Astrocyte of the spinal cord (primary cell): ENCODE measurements at regions not wholly inside any gene's neighbourhood (a gene's known extent, or its start where the extent isn't known, plus 50 kb on each side); places are given as distances from the start of the nearest gene placed in this dataset.

Experiments used
- DNase-seq: peaks from one replicate; pipeline ENCODE4 v3.0.0; 2011; ENCODE audit warnings: low read depth, low spot score
- H3K4me3 ChIP-seq: 2 replicates; pipeline ENCODE4 v1.5.1; 2011; ENCODE audit warnings: low read depth, mild to moderate bottlenecking, low read length, moderate library complexity
- in situ Hi-C: cut with HindIII; loops from 2 replicates; pipeline ENCODE4 v1.10.0; 2017; ENCODE audit warnings: low sequenced_read_pairs
- TF ChIP-seq, protein P1 (sequence below): IDR thresholded peaks from 2 replicates; pipeline ENCODE4 v1.5.1; 2012; ENCODE audit warnings: low read depth, mild to moderate bottlenecking, low read length, inconsistent platforms

DNA sequence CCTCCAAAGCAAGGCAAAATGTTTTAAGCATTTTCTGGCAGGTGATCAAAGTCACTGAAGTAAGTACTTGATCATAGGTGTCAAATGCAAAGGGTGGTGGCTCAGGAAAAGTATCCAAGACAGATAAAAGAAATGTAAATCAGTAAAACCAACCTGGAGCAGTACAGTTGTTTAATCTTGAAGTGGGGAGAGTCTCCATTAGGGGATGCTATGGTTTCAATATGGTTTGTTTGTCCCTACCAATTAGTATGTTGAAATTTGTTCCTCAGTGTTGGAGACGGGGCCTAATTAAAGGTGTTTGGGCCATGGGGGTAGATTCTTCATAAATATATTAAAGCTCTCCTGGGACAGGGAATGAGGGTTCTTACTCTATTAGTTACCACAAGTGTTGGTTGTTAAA lies 1781.7 kb upstream of the PRR20A start:
- no peak overlapping the region for H3K4me3 ChIP-seq
- in situ Hi-C loops = no loop called here
- DNase-seq = no peak
- TF ChIP-seq, protein P1, sequence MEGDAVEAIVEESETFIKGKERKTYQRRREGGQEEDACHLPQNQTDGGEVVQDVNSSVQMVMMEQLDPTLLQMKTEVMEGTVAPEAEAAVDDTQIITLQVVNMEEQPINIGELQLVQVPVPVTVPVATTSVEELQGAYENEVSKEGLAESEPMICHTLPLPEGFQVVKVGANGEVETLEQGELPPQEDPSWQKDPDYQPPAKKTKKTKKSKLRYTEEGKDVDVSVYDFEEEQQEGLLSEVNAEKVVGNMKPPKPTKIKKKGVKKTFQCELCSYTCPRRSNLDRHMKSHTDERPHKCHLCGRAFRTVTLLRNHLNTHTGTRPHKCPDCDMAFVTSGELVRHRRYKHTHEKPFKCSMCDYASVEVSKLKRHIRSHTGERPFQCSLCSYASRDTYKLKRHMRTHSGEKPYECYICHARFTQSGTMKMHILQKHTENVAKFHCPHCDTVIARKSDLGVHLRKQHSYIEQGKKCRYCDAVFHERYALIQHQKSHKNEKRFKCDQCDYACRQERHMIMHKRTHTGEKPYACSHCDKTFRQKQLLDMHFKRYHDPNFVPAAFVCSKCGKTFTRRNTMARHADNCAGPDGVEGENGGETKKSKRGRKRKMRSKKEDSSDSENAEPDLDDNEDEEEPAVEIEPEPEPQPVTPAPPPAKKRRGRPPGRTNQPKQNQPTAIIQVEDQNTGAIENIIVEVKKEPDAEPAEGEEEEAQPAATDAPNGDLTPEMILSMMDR = no peak

DNA sequence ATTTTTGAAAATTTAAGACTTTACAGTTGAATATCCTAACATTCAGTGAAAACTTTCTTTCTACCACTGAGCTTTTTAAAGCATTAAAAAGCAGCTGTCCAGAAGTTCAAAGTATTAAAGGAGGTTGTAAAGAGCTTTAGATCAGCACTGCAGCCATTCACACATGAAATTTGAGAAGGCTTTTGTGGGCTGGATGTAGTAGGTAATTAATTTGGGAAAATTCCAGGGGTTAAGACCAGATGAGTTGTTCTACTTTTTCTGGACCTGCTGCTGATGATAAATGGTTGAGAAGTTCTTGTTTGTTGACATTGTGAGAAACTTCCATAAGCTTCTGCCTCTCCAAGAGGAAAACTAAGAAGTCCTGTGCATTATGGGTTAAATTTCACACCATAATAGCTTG lies 1779.6 kb upstream of the PRR20A start:
- no peak overlapping the region for H3K4me3 ChIP-seq
- peak; percentile 3 for DNase-seq
- in situ Hi-C loops = no loop called here
- TF ChIP-seq, protein P1 = no peak

DNA sequence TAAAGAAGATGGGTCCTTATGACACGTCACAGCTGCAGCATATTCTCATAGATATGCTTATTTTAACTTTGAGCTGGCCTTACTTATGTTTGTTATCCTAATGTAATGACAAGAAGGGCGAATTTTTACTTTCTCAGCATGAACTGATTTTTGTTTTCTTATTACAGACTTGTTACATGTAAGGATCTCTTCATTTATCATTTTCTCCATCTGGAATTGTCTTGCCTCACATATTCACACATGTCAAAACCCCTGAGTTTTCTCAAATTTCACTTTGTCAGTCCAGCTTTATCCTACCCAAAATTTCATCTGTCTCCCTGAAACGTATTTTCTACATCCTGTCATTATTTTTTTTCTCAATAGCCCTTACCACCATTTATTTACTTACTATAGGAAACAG lies 1774.0 kb upstream of the PRR20A start:
- H3K4me3 ChIP-seq = no peak overlapping the region
- no peak for DNase-seq
- in situ Hi-C loops = no loop called here
- TF ChIP-seq, protein P1 = no peak

DNA sequence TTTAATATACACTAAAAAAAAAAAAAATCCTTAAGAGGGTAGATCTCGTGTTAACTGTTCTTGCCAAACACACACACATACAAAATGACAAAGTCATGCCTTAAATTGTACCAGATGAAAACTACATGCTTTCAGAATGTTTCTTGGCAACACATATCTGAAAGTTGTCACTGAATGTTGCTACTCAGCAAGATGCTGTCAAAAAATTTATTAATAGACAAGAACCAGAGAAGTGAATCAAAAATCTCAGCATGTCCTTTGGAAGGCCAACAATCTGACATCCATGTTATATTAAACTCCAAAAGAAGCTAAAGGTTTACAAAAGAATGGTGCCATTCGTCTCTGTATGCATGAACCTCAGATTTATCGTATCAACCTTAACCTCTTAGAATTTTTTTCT lies 1746.2 kb upstream of the PRR20A start:
- H3K4me3 ChIP-seq = no peak overlapping the region
- TF ChIP-seq, protein P1 = no peak
- no peak for DNase-seq
- in situ Hi-C loops = no loop called here

DNA sequence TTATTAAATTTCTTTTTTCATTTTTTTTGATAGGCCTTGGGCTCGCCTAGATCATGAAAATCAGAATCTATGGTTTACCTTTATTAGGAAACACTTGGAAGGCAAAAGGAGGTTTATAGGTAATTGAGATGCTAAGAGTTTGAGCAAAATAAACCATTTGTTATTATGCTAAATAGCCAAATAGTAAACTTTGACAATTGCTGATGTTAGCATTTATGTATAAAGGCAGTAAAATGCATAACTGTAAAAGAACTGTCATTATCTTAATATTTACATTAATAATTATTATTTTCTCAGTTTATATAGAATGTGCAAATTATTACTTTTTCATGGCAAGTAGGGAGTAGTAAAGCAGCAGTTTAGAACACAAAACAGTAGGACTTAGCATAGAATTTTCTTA lies 1737.8 kb upstream of the PRR20A start:
- no peak overlapping the region for H3K4me3 ChIP-seq
- TF ChIP-seq, protein P1 = no peak
- DNase-seq = no peak
- in situ Hi-C loops = no loop called here

DNA sequence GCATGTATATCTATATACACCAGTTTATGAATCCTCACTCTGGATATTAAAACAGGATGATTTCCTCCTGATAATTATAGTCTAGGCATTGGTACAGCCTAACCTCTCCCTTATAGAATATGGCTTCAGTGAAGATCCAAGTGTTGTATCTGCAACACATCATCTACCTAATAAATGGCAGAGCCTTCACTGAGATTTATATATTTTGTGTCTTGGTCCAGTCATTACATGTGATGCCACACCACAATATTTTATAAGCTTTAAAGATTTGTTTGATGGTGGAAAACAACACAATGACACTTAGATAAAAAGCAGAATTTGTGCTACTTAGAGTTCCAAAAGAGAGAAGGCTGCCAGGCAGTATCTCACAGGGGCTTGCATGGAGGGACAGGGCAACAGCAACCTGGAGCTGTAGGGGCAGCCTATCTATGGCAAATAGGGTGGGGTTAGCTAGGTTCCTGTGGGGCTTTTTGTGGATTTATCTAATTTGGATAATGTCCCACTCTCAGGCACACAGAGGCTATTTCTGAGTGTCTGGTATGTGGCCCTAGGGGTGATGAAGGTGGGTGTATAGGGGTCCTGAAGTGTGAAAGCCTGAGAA lies 1736.7 kb upstream of the PRR20A start:
- no peak for DNase-seq
- TF ChIP-seq, protein P1 = no peak
- in situ Hi-C loops = no loop called here

More for the DNA sequence above, 1736.7 kb upstream of the PRR20A start:
- no peak overlapping the region for H3K4me3 ChIP-seq
